A673 (cell line): ENCODE measurements at regions not wholly inside any gene's neighbourhood (a gene's known extent, or its start where the extent isn't known, plus 50 kb on each side); places are given as distances from the start of the nearest gene placed in this dataset.

Source experiments
- CTCF ChIP-seq: fragments of 300-800, 200-600 bp; sonication (generic); conservative IDR thresholded peaks from 2 replicates; pipeline ENCODE4 v1.5.1; 2017; ENCODE audit warnings: low read depth, mild to moderate bottlenecking, antibody characterized with exemption, low read length, moderate library complexity, mixed read lengths
- EZH2 ChIP-seq: fragments of 200-600 bp; sonication (generic); IDR thresholded peaks from 2 replicates; pipeline ENCODE4 v1.6.1; 2017; ENCODE audit warnings: borderline replicate concordance, low read depth, mild to moderate bottlenecking, mixed read lengths, antibody characterized with exemption, low read length; ENCODE audit not compliant: poor library complexity, severe bottlenecking

GRCh38 chr4:111492496-111492895 is 652.8 kb upstream of the FAM241A start:
- no peak for TF ChIP-seq CTCF
- no peak for TF ChIP-seq EZH2
